IMR-90 (cell line): ENCODE measurements at regions not wholly inside any gene's neighbourhood (a gene's known extent, or its start where the extent isn't known, plus 50 kb on each side); places are given as distances from the start of the nearest gene placed in this dataset.

Source experiments
- ATAC-seq: fragments of 200-7000 bp; cut with Tn5 transposase; 2 replicates; pipeline ENCODE4 v1.9.1; 2020; ENCODE audit warnings: low read depth, mild to moderate bottlenecking, moderate library complexity
- BruUV-seq: library from RNA; stranded (reverse); fragments of 400-500 nt; replicated peaks from 2 replicates; lab custom pipeline; 2021; lab: Mats Ljungman, UMichigan
- CTCF ChIA-PET: fragments of 300-600 bp; formaldehyde crosslinking; extraction: SDS; loops from one replicate; lab custom pipeline; 2021; ENCODE audit warnings: antibody characterized with exemption; lab: Yijun Ruan, JAX
- POLR2A ChIA-PET: fragments of 300-600 bp; sonication (Branson Sonifier 250); formaldehyde crosslinking; loops from one replicate; lab custom pipeline; 2022; ENCODE audit warnings: antibody characterized with exemption; ENCODE audit not compliant: unreplicated experiment; lab: Charles Lee
- DNase-seq: peaks from one replicate; pipeline ENCODE4 v3.0.0; 2013
- H2AFZ ChIP-seq: replicated peaks from 2 replicates; pipeline ENCODE3; 2013; ENCODE audit warnings: low read length, mild to moderate bottlenecking; ENCODE audit not compliant: poor library complexity
- H2AK5ac ChIP-seq: 2 replicates; pipeline ENCODE4 v1.6.1; 2013; ENCODE audit warnings: low read depth, low read length, inconsistent platforms
- H2AK9ac ChIP-seq: replicated peaks from 2 replicates; pipeline ENCODE3; 2013; ENCODE audit warnings: mild to moderate bottlenecking, low read depth, low read length, moderate library complexity; ENCODE audit not compliant: poor library complexity
- H2BK120ac ChIP-seq: 2 replicates; pipeline ENCODE4 v1.6.1; 2013; ENCODE audit warnings: low read depth, low read length, inconsistent platforms
- H2BK15ac ChIP-seq: 3 replicates; pipeline ENCODE4 v1.6.1; 2013; ENCODE audit warnings: low read depth, low read length, inconsistent platforms
- H2BK20ac ChIP-seq: 2 replicates; pipeline ENCODE4 v1.6.1; 2013; ENCODE audit warnings: low read depth, mild to moderate bottlenecking, inconsistent platforms, low read length, moderate library complexity
- H2BK5ac ChIP-seq: 2 replicates; pipeline ENCODE4 v1.6.1; 2013; ENCODE audit warnings: mild to moderate bottlenecking, low read depth, low read length, inconsistent platforms; ENCODE audit not compliant: poor library complexity, severe bottlenecking
- H3K14ac ChIP-seq: replicated peaks from 2 replicates; pipeline ENCODE4 v1.6.1; 2013; ENCODE audit warnings: low read depth, low read length, inconsistent platforms
- H3K18ac ChIP-seq: 2 replicates; pipeline ENCODE4 v1.6.1; 2013; ENCODE audit warnings: low read depth, low read length, control low read depth
- H3K23ac ChIP-seq: 2 replicates; pipeline ENCODE4 v1.6.1; 2013; ENCODE audit warnings: low read depth, low read length, inconsistent platforms
- H3K27ac ChIP-seq: 2 replicates; pipeline ENCODE4 v1.5.1; 2013; ENCODE audit warnings: mild to moderate bottlenecking, control low read depth, low read length; ENCODE audit not compliant: insufficient read depth
- H3K27me3 ChIP-seq: 2 replicates; pipeline ENCODE4 v1.6.1; 2013; ENCODE audit warnings: low read length; ENCODE audit not compliant: control insufficient read depth, insufficient read depth
- H3K36me3 ChIP-seq: 2 replicates; pipeline ENCODE4 v1.6.1; 2013; ENCODE audit warnings: low read length, mixed read lengths; ENCODE audit not compliant: control insufficient read depth, insufficient read depth
- H3K4ac ChIP-seq: 2 replicates; pipeline ENCODE4 v1.6.1; 2013; ENCODE audit warnings: low read depth, low read length, inconsistent platforms
- H3K4me1 ChIP-seq: 2 replicates; pipeline ENCODE4 v1.6.1; 2013; ENCODE audit warnings: low read length, mixed read lengths; ENCODE audit not compliant: control insufficient read depth, insufficient read depth
- H3K4me2 ChIP-seq: 2 replicates; pipeline ENCODE4 v1.6.1; 2013; ENCODE audit warnings: low read depth, mild to moderate bottlenecking, control low read depth, low read length, moderate library complexity
- H3K4me3 ChIP-seq: 2 replicates; pipeline ENCODE4 v1.5.1; 2013; ENCODE audit warnings: low read depth, mild to moderate bottlenecking, control low read depth, low read length, moderate library complexity; ENCODE audit not compliant: insufficient read depth
- H3K56ac ChIP-seq: 2 replicates; pipeline ENCODE4 v1.6.1; 2013; ENCODE audit warnings: low read length, inconsistent platforms; ENCODE audit not compliant: insufficient read depth; ENCODE audit errors: extremely low read depth
- H3K79me1 ChIP-seq, 2 experiments: 2 replicates each; pipeline ENCODE4 v1.6.1; 2013; ENCODE audit warnings: low read length in 2 of 2, inconsistent platforms in 1 of 2, low read depth in 1 of 2
- H3K9ac ChIP-seq: 2 replicates; pipeline ENCODE4 v1.6.1; 2013; ENCODE audit warnings: low read depth, low read length, control low read depth
- H3K9me1 ChIP-seq: 2 replicates; pipeline ENCODE4 v1.6.1; 2013; ENCODE audit warnings: low read length, inconsistent platforms; ENCODE audit not compliant: insufficient read depth
- H3K9me3 ChIP-seq: 2 replicates; pipeline ENCODE4 v1.6.1; 2013; ENCODE audit warnings: low read length; ENCODE audit not compliant: control insufficient read depth, insufficient read depth
- H4K20me1 ChIP-seq: 2 replicates; pipeline ENCODE4 v1.6.1; 2013; ENCODE audit warnings: low read length, inconsistent platforms; ENCODE audit not compliant: insufficient read depth
- H4K5ac ChIP-seq: 2 replicates; pipeline ENCODE4 v1.6.1; 2013; ENCODE audit warnings: mild to moderate bottlenecking, low read depth, low read length, control low read depth
- H4K8ac ChIP-seq, 2 experiments: 2 replicates each; pipeline ENCODE4 v1.6.1; 2013; ENCODE audit warnings: low read depth in 2 of 2, low read length in 2 of 2, control low read depth in 1 of 2, inconsistent platforms in 1 of 2
- H4K91ac ChIP-seq: 2 replicates; pipeline ENCODE4 v1.6.1; 2013; ENCODE audit warnings: low read depth, low read length, inconsistent platforms; ENCODE audit not compliant: insufficient read depth
- CEBPB ChIP-seq: IDR thresholded peaks from 2 replicates; pipeline ENCODE4 v1.6.1; 2012; ENCODE audit warnings: low read depth, low read length, improper control_type of control experiment
- MAZ ChIP-seq: IDR thresholded peaks from 2 replicates; pipeline ENCODE4 v1.6.1; 2012; ENCODE audit warnings: low read depth, mild to moderate bottlenecking, low read length, improper control_type of control experiment, moderate library complexity, borderline replicate concordance
- RCOR1 ChIP-seq: IDR thresholded peaks from 2 replicates; pipeline ENCODE4 v1.6.1; 2012; ENCODE audit warnings: mild to moderate bottlenecking, low read length, improper control_type of control experiment; ENCODE audit not compliant: insufficient replicate concordance
- WGBS, 2 experiments: methylation state at CpG; one replicate each; pipeline versions ENCODE4 v1.1.5 to v1.1.7; 2013; ENCODE audit warnings: missing lambda C conversion rate in 2 of 2; ENCODE audit not compliant: insufficient read length in 1 of 2; ENCODE audit errors: extremely low coverage in 2 of 2; 5-methylcytosine and 5-hydroxymethylcytosine counted together
- dilution Hi-C: fragments of 300-500 bp; cut with HindIII; formaldehyde crosslinking; loops from one replicate; pipeline ENCODE4 v1.14.3; 2018; ENCODE audit warnings: low sequenced_read_pairs; ENCODE audit not compliant: unreplicated experiment
- in situ Hi-C: fragments of 300-500 bp; cut with MboI; formaldehyde crosslinking; loops from 3 replicates; pipeline ENCODE4 v1.14.3; 2019; ENCODE audit warnings: low sequenced_read_pairs, inconsistent platforms, mixed read lengths
- intact Hi-C: fragments of 100-400 bp; cut with micrococcal nuclease; formaldehyde crosslinking; loops from 2 replicates; pipeline ENCODE4 v1.10.0; 2022

GRCh38 chr7:106992511-106992910, 52.0 kb upstream of the PRKAR2B start:
- no peaks in the 10 kb centered on the region for H3K79me1 ChIP-seq
- no peak for TF ChIP-seq MAZ
- TF ChIP-seq RCOR1: no peak
- TF ChIP-seq CEBPB: no peak
- H3K9me1 ChIP-seq: no peaks in the 10 kb centered on the region
- no peak overlapping the region for H4K91ac ChIP-seq
- no peak overlapping the region for H3K23ac ChIP-seq
- no peak overlapping the region for H2BK120ac ChIP-seq
- no peak overlapping the region for H3K18ac ChIP-seq
- H3K27me3 ChIP-seq: peaks cover 2% of the 10 kb centered on the region; the same call in 1 of the 2 replicates
- H3K4me2 ChIP-seq: no peak overlapping the region
- ChIA-PET POLR2A (no interaction called here), CTCF (no interaction called here)
- no peaks in the 10 kb centered on the region for H3K9me3 ChIP-seq
- H3K56ac ChIP-seq: no peak overlapping the region
- no peak overlapping the region for H2AFZ ChIP-seq
- BruUV-seq: no TSS peak
- H2AK5ac ChIP-seq: no peak overlapping the region
- no peaks in the 10 kb centered on the region for H3K4me1 ChIP-seq
- dilution Hi-C loops: no loop called here
- H3K14ac ChIP-seq: no peak overlapping the region
- in situ Hi-C loops: no loop called here
- no peak overlapping the region for H3K4me3 ChIP-seq
- H2BK15ac ChIP-seq: no peak overlapping the region
- H2AK9ac ChIP-seq: no peak overlapping the region
- no peak overlapping the region for H4K5ac ChIP-seq
- no peak for ATAC-seq
- no peak for DNase-seq
- H3K4ac ChIP-seq: no peak overlapping the region
- no peak overlapping the region for H2BK5ac ChIP-seq
- H3K27ac ChIP-seq: no peak overlapping the region
- H3K9ac ChIP-seq: no peak overlapping the region
- intact Hi-C loops: no loop called here
- H3K36me3 ChIP-seq: no peaks in the 10 kb centered on the region
- no CpG with 5 or more reads among the region's 3 CpGs for WGBS, 2 experiments
- no peak overlapping the region for H2BK20ac ChIP-seq
- H4K8ac ChIP-seq: no peak overlapping the region
- H4K20me1 ChIP-seq: no peaks in the 10 kb centered on the region
